GM13977 (cell line): ENCODE measurements at regions not wholly inside any gene's neighbourhood (a gene's known extent, or its start where the extent isn't known, plus 50 kb on each side); places are given as distances from the start of the nearest gene placed in this dataset.

Source experiments
- DNase-seq: peaks from one replicate; pipeline ENCODE4 v3.0.0; 2012; ENCODE audit warnings: low spot score
- CTCF ChIP-seq: IDR thresholded peaks from 2 replicates; pipeline ENCODE4 v1.5.1; 2012; ENCODE audit warnings: mild to moderate bottlenecking, control low read depth; ENCODE audit not compliant: insufficient read depth; ENCODE audit errors: extremely low read depth, missing control alignments
- in situ Hi-C: fragments of 300-500 bp; cut with MboI; formaldehyde crosslinking; loops from one replicate; pipeline ENCODE4 v1.12.0; 2022; ENCODE audit warnings: low sequenced_read_pairs, low pct_unique_long_range_greater_than_20kb, mixed read lengths, inconsistent platforms; ENCODE audit not compliant: unreplicated experiment

- no peak for TF ChIP-seq CTCF
- in situ Hi-C loops = no loop called here
- no peak for DNase-seq
Observed at GRCh38 chr7:155138204-155138603, 68.1 kb downstream of the HTR5A start.

GRCh38 chr7:155141562-155141961 is 71.4 kb downstream of the HTR5A start:
- in situ Hi-C loops = no loop called here
- TF ChIP-seq CTCF = no peak
- no peak for DNase-seq

- no peak for DNase-seq
- no peak for TF ChIP-seq CTCF
- in situ Hi-C loops = no loop called here
Observed at GRCh38 chr7:155143381-155143780, 73.3 kb downstream of the HTR5A start.

- in situ Hi-C loops = no loop called here
- DNase-seq = no peak
- TF ChIP-seq CTCF = no peak
Observed at GRCh38 chr7:155144371-155144770, 74.2 kb downstream of the HTR5A start.

GRCh38 chr7:155145477-155146255 is 75.5 kb downstream of the HTR5A start:
- DNase-seq = no peak
- in situ Hi-C loops = no loop called here
- no peak for TF ChIP-seq CTCF

- no peak for DNase-seq
- in situ Hi-C loops = no loop called here
- TF ChIP-seq CTCF = no peak
Observed at GRCh38 chr7:155147172-155147571, 77.0 kb downstream of the HTR5A start.
